Karpas-422 (cell line): ENCODE measurements at regions not wholly inside any gene's neighbourhood (a gene's known extent, or its start where the extent isn't known, plus 50 kb on each side); places are given as distances from the start of the nearest gene placed in this dataset.

Experiments used
- DNase-seq: peaks from one replicate; pipeline ENCODE4 v3.0.0-alpha.2; 2015
- H2AFZ ChIP-seq: fragments of 200-600 bp; sonication (generic); 2 replicates; pipeline ENCODE4 v1.6.1; 2014; ENCODE audit warnings: antibody characterized with exemption, low read length, mixed read lengths
- H3K27ac ChIP-seq: fragments of 200-600 bp; sonication (generic); 2 replicates; pipeline ENCODE4 v1.5.1; 2014; ENCODE audit warnings: mild to moderate bottlenecking, low read length, moderate library complexity
- H3K27me3 ChIP-seq: fragments of 200-600 bp; sonication (generic); 2 replicates; pipeline ENCODE4 v1.6.1; 2014; ENCODE audit warnings: low read length, mixed read lengths
- H3K36me3 ChIP-seq: fragments of 200-600 bp; sonication (generic); 2 replicates; pipeline ENCODE4 v1.6.1; 2014; ENCODE audit warnings: low read length, mixed read lengths; ENCODE audit not compliant: insufficient read depth
- H3K4me1 ChIP-seq: fragments of 200-600 bp; sonication (generic); 2 replicates; pipeline ENCODE4 v1.6.1; 2014; ENCODE audit warnings: mild to moderate bottlenecking, low read length, mixed read lengths
- H3K4me2 ChIP-seq: fragments of 200-600 bp; sonication (generic); 2 replicates; pipeline ENCODE4 v1.6.1; 2014; ENCODE audit warnings: low read length, low read depth, mild to moderate bottlenecking; ENCODE audit not compliant: poor library complexity, severe bottlenecking
- H3K4me3 ChIP-seq: fragments of 200-600 bp; sonication (generic); 2 replicates; pipeline ENCODE4 v1.5.1; 2014; ENCODE audit warnings: mild to moderate bottlenecking, antibody characterized with exemption, low read length, mixed read lengths
- H3K79me2 ChIP-seq: fragments of 200-600 bp; sonication (generic); 2 replicates; pipeline ENCODE4 v1.6.1; 2014; ENCODE audit warnings: mild to moderate bottlenecking, low read length, mixed read lengths
- H3K9ac ChIP-seq: fragments of 200-600 bp; sonication (generic); 2 replicates; pipeline ENCODE4 v1.6.0; 2014; ENCODE audit warnings: low read length
- H3K9me2 ChIP-seq: fragments of 200-600 bp; sonication (generic), shearing (Covaris generic); replicated peaks from 2 replicates; pipeline ENCODE4 v1.6.0; 2014; ENCODE audit warnings: mild to moderate bottlenecking, low read length, moderate library complexity; ENCODE audit not compliant: insufficient read depth
- H3K9me3 ChIP-seq: fragments of 300-700, 200-600 bp; sonication (generic); 2 replicates; pipeline ENCODE4 v1.6.1; 2014; ENCODE audit warnings: low read length, mixed read lengths
- H4K20me1 ChIP-seq: fragments of 200-600 bp; sonication (generic); 2 replicates; pipeline ENCODE4 v1.6.1; 2014; ENCODE audit warnings: mild to moderate bottlenecking, antibody characterized with exemption, low read length, low read depth; ENCODE audit not compliant: insufficient read depth

GRCh38 chr7:45365341-45365740 is 207.8 kb downstream of the RAMP3 start:
- DNase-seq, result no peak
- H3K4me3 ChIP-seq, result no peak overlapping the region

GRCh38 chr7:45366475-45366874 is 207.7 kb upstream of the ADCY1 start:
- H3K27me3 ChIP-seq, result no peaks in the 10 kb centered on the region
- no peak for DNase-seq
- no peak overlapping the region for H3K4me3 ChIP-seq
- no peaks in the 10 kb centered on the region; the same call in 1 of the 2 replicates for H3K4me1 ChIP-seq
- H3K9me2 ChIP-seq, result no peaks in the 10 kb centered on the region
- H3K9ac ChIP-seq, result no peak overlapping the region
- no peak overlapping the region for H2AFZ ChIP-seq
- H3K4me2 ChIP-seq, result no peak overlapping the region
- no peaks in the 10 kb centered on the region for H3K79me2 ChIP-seq
- no peaks in the 10 kb centered on the region for H3K36me3 ChIP-seq
- H3K9me3 ChIP-seq, result no peaks in the 10 kb centered on the region
- H3K27ac ChIP-seq, result no peak overlapping the region
- no peaks in the 10 kb centered on the region for H4K20me1 ChIP-seq

More at GRCh38 chr7:45365341-45365740, 207.8 kb downstream of the RAMP3 start:
- no peaks in the 10 kb centered on the region for H4K20me1 ChIP-seq
- H3K9me3 ChIP-seq, result no peaks in the 10 kb centered on the region
- H3K27ac ChIP-seq, result no peak overlapping the region
- H3K9me2 ChIP-seq, result no peaks in the 10 kb centered on the region
- H3K4me1 ChIP-seq, result no peaks in the 10 kb centered on the region; the same call in 1 of the 2 replicates
- no peaks in the 10 kb centered on the region for H3K36me3 ChIP-seq
- no peak overlapping the region for H2AFZ ChIP-seq
- no peak overlapping the region for H3K9ac ChIP-seq
- H3K4me2 ChIP-seq, result no peak overlapping the region
- no peaks in the 10 kb centered on the region for H3K27me3 ChIP-seq
- H3K79me2 ChIP-seq, result no peaks in the 10 kb centered on the region

DNA sequence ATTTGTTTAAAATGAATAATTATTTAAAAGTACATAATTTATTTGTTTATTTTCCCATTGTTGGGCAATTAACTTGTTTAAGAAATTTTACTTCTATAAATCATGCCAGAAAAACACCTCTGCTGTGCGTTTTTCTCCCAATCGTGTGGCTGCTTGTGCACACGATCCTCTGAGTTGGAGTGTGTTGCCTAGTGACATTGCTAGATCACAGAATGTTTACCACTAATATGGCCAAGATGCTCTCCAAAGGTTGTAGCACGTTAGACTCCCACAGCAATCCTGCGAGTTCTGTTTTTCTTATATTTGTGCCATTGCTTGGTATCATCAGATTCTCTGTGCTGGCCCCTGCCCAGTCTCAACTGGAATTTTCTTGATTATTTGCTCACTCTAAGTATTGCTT is 207.1 kb upstream of the ADCY1 start:
- Histone ChIP-seq H4K20me1 (no peaks in the 10 kb centered on the region), H3K27me3 (no peaks in the 10 kb centered on the region)

GRCh38 chr7:45368129-45368807 is 205.9 kb upstream of the ADCY1 start:
- no peaks in the 10 kb centered on the region for H3K9me2 ChIP-seq
- no peaks in the 10 kb centered on the region for H3K9me3 ChIP-seq
- no peaks in the 10 kb centered on the region for H3K27me3 ChIP-seq
- DNase-seq, result no peak
- no peaks in the 10 kb centered on the region for H4K20me1 ChIP-seq
- no peak overlapping the region for H3K9ac ChIP-seq
- H3K4me2 ChIP-seq, result no peak overlapping the region
- no peak overlapping the region for H3K27ac ChIP-seq
- no peaks in the 10 kb centered on the region for H3K36me3 ChIP-seq
- no peak overlapping the region for H3K4me3 ChIP-seq
- no peaks in the 10 kb centered on the region; the same call in 1 of the 2 replicates for H3K4me1 ChIP-seq
- H2AFZ ChIP-seq, result no peak overlapping the region
- no peaks in the 10 kb centered on the region for H3K79me2 ChIP-seq

More for the DNA sequence above, 207.1 kb upstream of the ADCY1 start:
- H3K9ac ChIP-seq, result no peak overlapping the region
- H2AFZ ChIP-seq, result no peak overlapping the region
- H3K79me2 ChIP-seq, result no peaks in the 10 kb centered on the region
- H3K4me2 ChIP-seq, result no peak overlapping the region
- DNase-seq, result no peak
- no peak overlapping the region for H3K4me3 ChIP-seq
- no peaks in the 10 kb centered on the region; the same call in 1 of the 2 replicates for H3K4me1 ChIP-seq
- H3K27ac ChIP-seq, result no peak overlapping the region
- H3K36me3 ChIP-seq, result no peaks in the 10 kb centered on the region
- no peaks in the 10 kb centered on the region for H3K9me2 ChIP-seq
- no peaks in the 10 kb centered on the region for H3K9me3 ChIP-seq

DNA sequence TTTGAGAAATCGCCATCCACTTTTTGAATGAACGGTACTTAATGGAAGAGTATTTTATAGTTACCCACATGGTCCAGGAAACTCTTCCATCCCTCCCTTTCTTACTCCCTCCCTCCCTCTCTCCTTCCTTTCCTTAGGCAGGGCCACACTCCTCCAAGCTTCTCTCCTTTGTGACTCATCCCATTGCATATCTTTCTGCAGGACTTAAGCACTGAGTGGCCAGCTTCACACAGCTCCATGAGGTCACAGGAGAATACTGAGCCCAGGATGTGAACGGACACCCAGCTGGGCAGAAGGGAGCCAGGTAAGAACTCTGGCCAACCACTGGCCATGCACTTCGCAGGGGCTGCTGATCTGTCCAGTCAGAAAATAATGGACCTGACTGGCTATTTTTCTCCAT is 189.7 kb upstream of the ADCY1 start:
- H3K4me3 ChIP-seq, result no peak overlapping the region
- no peaks in the 10 kb centered on the region for H3K4me1 ChIP-seq
- no peaks in the 10 kb centered on the region for H3K27me3 ChIP-seq
- H3K9me2 ChIP-seq, result no peaks in the 10 kb centered on the region
- H3K9me3 ChIP-seq, result no peaks in the 10 kb centered on the region
- no peaks in the 10 kb centered on the region for H3K79me2 ChIP-seq
- H4K20me1 ChIP-seq, result no peaks in the 10 kb centered on the region
- no peak overlapping the region for H3K4me2 ChIP-seq
- H3K36me3 ChIP-seq, result no peaks in the 10 kb centered on the region
- H2AFZ ChIP-seq, result no peak overlapping the region
- DNase-seq, result peak; percentile 12
- no peak overlapping the region for H3K9ac ChIP-seq
- H3K27ac ChIP-seq, result no peak overlapping the region

DNA sequence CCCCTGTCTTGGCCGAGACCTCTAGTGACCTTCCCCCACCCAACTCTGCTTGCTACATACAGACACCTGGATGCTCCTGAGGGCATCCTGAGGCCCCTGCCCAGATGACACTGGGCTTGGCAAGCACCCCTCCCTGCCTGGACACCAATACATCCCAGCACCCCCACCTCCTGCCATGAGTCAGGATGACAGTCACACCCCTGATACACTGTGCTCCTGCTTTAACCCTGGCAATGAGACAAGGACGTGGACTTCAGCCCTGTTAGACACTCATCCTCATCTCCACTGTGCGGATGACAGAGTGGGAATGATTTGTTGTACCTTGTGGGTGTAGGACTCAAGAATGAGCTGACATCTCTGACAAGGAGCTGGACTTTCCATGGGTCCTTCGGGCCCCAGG is 186.3 kb upstream of the ADCY1 start:
- H3K27me3 ChIP-seq, result no peaks in the 10 kb centered on the region
- no peak overlapping the region for H2AFZ ChIP-seq
- no peaks in the 10 kb centered on the region for H3K36me3 ChIP-seq
- no peaks in the 10 kb centered on the region for H3K79me2 ChIP-seq
- no peaks in the 10 kb centered on the region for H3K9me3 ChIP-seq
- H3K4me1 ChIP-seq, result no peaks in the 10 kb centered on the region
- no peak overlapping the region for H3K9ac ChIP-seq
- no peak overlapping the region for H3K27ac ChIP-seq
- no peak for DNase-seq
- H3K9me2 ChIP-seq, result no peaks in the 10 kb centered on the region
- H3K4me3 ChIP-seq, result no peak overlapping the region
- no peak overlapping the region for H3K4me2 ChIP-seq
- no peaks in the 10 kb centered on the region for H4K20me1 ChIP-seq

DNA sequence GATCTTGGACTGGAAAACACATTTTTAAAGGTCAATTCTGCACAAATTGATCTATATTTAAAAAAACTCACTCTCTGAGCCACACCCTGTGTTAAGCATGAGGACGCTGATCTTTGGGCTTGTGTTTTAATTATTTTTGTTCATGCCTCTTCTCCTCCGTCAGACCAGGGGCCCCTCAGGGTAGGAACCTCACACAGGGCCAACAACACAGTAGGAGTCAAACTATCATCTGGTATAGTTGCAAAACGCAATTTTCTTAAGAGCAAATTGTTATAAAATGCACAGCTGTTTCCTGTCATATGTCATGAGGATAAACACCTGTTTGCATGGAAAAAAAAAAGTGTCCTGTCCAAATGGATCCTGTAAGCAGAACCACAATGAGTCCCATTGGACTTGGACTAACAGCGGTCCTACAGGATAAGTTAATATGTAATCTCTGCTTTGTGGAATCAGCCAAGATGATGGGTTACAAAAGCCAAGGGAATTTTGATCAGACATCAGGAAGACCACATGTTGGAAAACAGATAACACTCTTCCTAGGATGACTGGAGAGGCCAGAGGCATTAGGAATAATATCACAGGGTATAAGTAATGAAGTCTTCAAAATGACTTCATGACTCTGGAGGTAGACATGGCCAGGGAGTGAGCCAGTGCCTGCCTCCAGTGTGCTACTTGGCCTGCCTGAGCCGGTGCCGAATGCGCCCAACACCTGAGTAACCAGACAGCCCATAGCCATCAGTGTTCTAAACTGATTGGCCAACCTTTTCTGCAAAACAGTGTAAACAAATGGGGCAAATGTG is 184.9 kb upstream of the ADCY1 start:
- DNase-seq, result peak; percentile 19
- H3K79me2 ChIP-seq, result no peaks in the 10 kb centered on the region
- no peak overlapping the region for H2AFZ ChIP-seq
- H3K9me3 ChIP-seq, result 0 out of 2 replicates have a peak, but pooled peaks cover 3% of the 10 kb centered on the region
- H3K9ac ChIP-seq, result no peak overlapping the region
- H3K36me3 ChIP-seq, result no peaks in the 10 kb centered on the region
- no peaks in the 10 kb centered on the region for H4K20me1 ChIP-seq
- no peaks in the 10 kb centered on the region for H3K4me1 ChIP-seq
- H3K27ac ChIP-seq, result no peak overlapping the region
- H3K27me3 ChIP-seq, result no peaks in the 10 kb centered on the region
- no peaks in the 10 kb centered on the region for H3K9me2 ChIP-seq
- H3K4me3 ChIP-seq, result no peak overlapping the region
- H3K4me2 ChIP-seq, result no peak overlapping the region

DNA sequence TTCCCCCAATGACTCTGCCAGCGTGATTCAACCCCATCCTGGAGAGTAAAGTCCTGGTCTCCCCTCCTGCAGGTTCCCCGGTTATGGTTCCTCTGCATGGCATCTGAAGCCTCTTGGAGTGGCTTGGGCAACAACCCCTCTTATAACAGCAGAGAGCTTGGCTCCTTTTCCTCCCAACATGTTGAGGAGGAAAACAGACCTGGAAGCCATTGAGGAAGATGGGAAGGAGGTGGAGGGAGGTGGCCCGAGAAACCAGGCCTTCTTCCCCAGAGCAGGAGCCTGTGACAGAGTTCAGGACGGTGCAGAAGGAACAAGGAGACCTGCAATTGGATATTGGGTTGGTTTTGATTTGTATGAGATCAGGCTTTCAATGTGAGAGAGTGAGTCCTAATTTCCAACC is 184.0 kb upstream of the ADCY1 start:
- Histone ChIP-seq H3K27ac (no peak overlapping the region), H3K9me2 (no peaks in the 10 kb centered on the region), H2AFZ (no peak overlapping the region), H3K36me3 (no peaks in the 10 kb centered on the region), H3K9me3 (0 out of 2 replicates have a peak, but pooled peaks cover 3% of the 10 kb centered on the region), H4K20me1 (no peaks in the 10 kb centered on the region), H3K4me3 (no peak overlapping the region), H3K27me3 (no peaks in the 10 kb centered on the region), H3K9ac (no peak overlapping the region), H3K79me2 (no peaks in the 10 kb centered on the region), H3K4me2 (no peak overlapping the region), H3K4me1 (no peaks in the 10 kb centered on the region)
- DNase-seq, result peak; percentile 26
